IMR-90 (cell line): ENCODE measurements at regions not wholly inside any gene's neighbourhood (a gene's known extent, or its start where the extent isn't known, plus 50 kb on each side); places are given as distances from the start of the nearest gene placed in this dataset.

Source experiments
- ATAC-seq: fragments of 200-7000 bp; cut with Tn5 transposase; 2 replicates; pipeline ENCODE4 v1.9.1; 2020; ENCODE audit warnings: low read depth, mild to moderate bottlenecking, moderate library complexity
- BruUV-seq: library from RNA; stranded (reverse); fragments of 400-500 nt; replicated peaks from 2 replicates; lab custom pipeline; 2021; lab: Mats Ljungman, UMichigan
- CTCF ChIA-PET: fragments of 300-600 bp; formaldehyde crosslinking; extraction: SDS; loops from one replicate; lab custom pipeline; 2021; ENCODE audit warnings: antibody characterized with exemption; lab: Yijun Ruan, JAX
- POLR2A ChIA-PET: fragments of 300-600 bp; sonication (Branson Sonifier 250); formaldehyde crosslinking; loops from one replicate; lab custom pipeline; 2022; ENCODE audit warnings: antibody characterized with exemption; ENCODE audit not compliant: unreplicated experiment; lab: Charles Lee
- DNase-seq: peaks from one replicate; pipeline ENCODE4 v3.0.0; 2013
- H2AFZ ChIP-seq: replicated peaks from 2 replicates; pipeline ENCODE3; 2013; ENCODE audit warnings: low read length, mild to moderate bottlenecking; ENCODE audit not compliant: poor library complexity
- H2AK5ac ChIP-seq: 2 replicates; pipeline ENCODE4 v1.6.1; 2013; ENCODE audit warnings: low read depth, low read length, inconsistent platforms
- H2AK9ac ChIP-seq: replicated peaks from 2 replicates; pipeline ENCODE3; 2013; ENCODE audit warnings: mild to moderate bottlenecking, low read depth, low read length, moderate library complexity; ENCODE audit not compliant: poor library complexity
- H2BK120ac ChIP-seq: 2 replicates; pipeline ENCODE4 v1.6.1; 2013; ENCODE audit warnings: low read depth, low read length, inconsistent platforms
- H2BK15ac ChIP-seq: 3 replicates; pipeline ENCODE4 v1.6.1; 2013; ENCODE audit warnings: low read depth, low read length, inconsistent platforms
- H2BK20ac ChIP-seq: 2 replicates; pipeline ENCODE4 v1.6.1; 2013; ENCODE audit warnings: low read depth, mild to moderate bottlenecking, inconsistent platforms, low read length, moderate library complexity
- H2BK5ac ChIP-seq: 2 replicates; pipeline ENCODE4 v1.6.1; 2013; ENCODE audit warnings: mild to moderate bottlenecking, low read depth, low read length, inconsistent platforms; ENCODE audit not compliant: poor library complexity, severe bottlenecking
- H3K14ac ChIP-seq: replicated peaks from 2 replicates; pipeline ENCODE4 v1.6.1; 2013; ENCODE audit warnings: low read depth, low read length, inconsistent platforms
- H3K18ac ChIP-seq: 2 replicates; pipeline ENCODE4 v1.6.1; 2013; ENCODE audit warnings: low read depth, low read length, control low read depth
- H3K23ac ChIP-seq: 2 replicates; pipeline ENCODE4 v1.6.1; 2013; ENCODE audit warnings: low read depth, low read length, inconsistent platforms
- H3K27ac ChIP-seq: 2 replicates; pipeline ENCODE4 v1.5.1; 2013; ENCODE audit warnings: mild to moderate bottlenecking, control low read depth, low read length; ENCODE audit not compliant: insufficient read depth
- H3K27me3 ChIP-seq: 2 replicates; pipeline ENCODE4 v1.6.1; 2013; ENCODE audit warnings: low read length; ENCODE audit not compliant: control insufficient read depth, insufficient read depth
- H3K36me3 ChIP-seq: 2 replicates; pipeline ENCODE4 v1.6.1; 2013; ENCODE audit warnings: low read length, mixed read lengths; ENCODE audit not compliant: control insufficient read depth, insufficient read depth
- H3K4ac ChIP-seq: 2 replicates; pipeline ENCODE4 v1.6.1; 2013; ENCODE audit warnings: low read depth, low read length, inconsistent platforms
- H3K4me1 ChIP-seq: 2 replicates; pipeline ENCODE4 v1.6.1; 2013; ENCODE audit warnings: low read length, mixed read lengths; ENCODE audit not compliant: control insufficient read depth, insufficient read depth
- H3K4me2 ChIP-seq: 2 replicates; pipeline ENCODE4 v1.6.1; 2013; ENCODE audit warnings: low read depth, mild to moderate bottlenecking, control low read depth, low read length, moderate library complexity
- H3K4me3 ChIP-seq: 2 replicates; pipeline ENCODE4 v1.5.1; 2013; ENCODE audit warnings: low read depth, mild to moderate bottlenecking, control low read depth, low read length, moderate library complexity; ENCODE audit not compliant: insufficient read depth
- H3K56ac ChIP-seq: 2 replicates; pipeline ENCODE4 v1.6.1; 2013; ENCODE audit warnings: low read length, inconsistent platforms; ENCODE audit not compliant: insufficient read depth; ENCODE audit errors: extremely low read depth
- H3K79me1 ChIP-seq, 2 experiments: 2 replicates each; pipeline ENCODE4 v1.6.1; 2013; ENCODE audit warnings: low read length in 2 of 2, inconsistent platforms in 1 of 2, low read depth in 1 of 2
- H3K9ac ChIP-seq: 2 replicates; pipeline ENCODE4 v1.6.1; 2013; ENCODE audit warnings: low read depth, low read length, control low read depth
- H3K9me1 ChIP-seq: 2 replicates; pipeline ENCODE4 v1.6.1; 2013; ENCODE audit warnings: low read length, inconsistent platforms; ENCODE audit not compliant: insufficient read depth
- H3K9me3 ChIP-seq: 2 replicates; pipeline ENCODE4 v1.6.1; 2013; ENCODE audit warnings: low read length; ENCODE audit not compliant: control insufficient read depth, insufficient read depth
- H4K20me1 ChIP-seq: 2 replicates; pipeline ENCODE4 v1.6.1; 2013; ENCODE audit warnings: low read length, inconsistent platforms; ENCODE audit not compliant: insufficient read depth
- H4K5ac ChIP-seq: 2 replicates; pipeline ENCODE4 v1.6.1; 2013; ENCODE audit warnings: mild to moderate bottlenecking, low read depth, low read length, control low read depth
- H4K8ac ChIP-seq, 2 experiments: 2 replicates each; pipeline ENCODE4 v1.6.1; 2013; ENCODE audit warnings: low read depth in 2 of 2, low read length in 2 of 2, control low read depth in 1 of 2, inconsistent platforms in 1 of 2
- H4K91ac ChIP-seq: 2 replicates; pipeline ENCODE4 v1.6.1; 2013; ENCODE audit warnings: low read depth, low read length, inconsistent platforms; ENCODE audit not compliant: insufficient read depth
- BHLHE40 ChIP-seq: fragments of 150-350 bp; IDR thresholded peaks from 2 replicates; pipeline ENCODE4 v1.6.1; 2016; ENCODE audit warnings: mild to moderate bottlenecking, low read depth, low read length
- CEBPB ChIP-seq: IDR thresholded peaks from 2 replicates; pipeline ENCODE4 v1.6.1; 2012; ENCODE audit warnings: low read depth, low read length, improper control_type of control experiment
- CHD1 ChIP-seq: IDR thresholded peaks from 2 replicates; pipeline ENCODE4 v1.6.1; 2012; ENCODE audit warnings: low read depth, low read length, improper control_type of control experiment
- CTCF ChIP-seq: conservative IDR thresholded peaks from 2 replicates; pipeline ENCODE4 v1.5.1; 2012; ENCODE audit warnings: mild to moderate bottlenecking, low read depth, low read length, improper control_type of control experiment
- FOS ChIP-seq: fragments of 150-350 bp; IDR thresholded peaks from 2 replicates; pipeline ENCODE4 v1.6.1; 2016; ENCODE audit warnings: low read depth, low read length
- MAFK ChIP-seq: IDR thresholded peaks from 2 replicates; pipeline ENCODE4 v1.6.1; 2012; ENCODE audit warnings: low read depth, low read length, improper control_type of control experiment
- MAZ ChIP-seq: IDR thresholded peaks from 2 replicates; pipeline ENCODE4 v1.6.1; 2012; ENCODE audit warnings: low read depth, mild to moderate bottlenecking, low read length, improper control_type of control experiment, moderate library complexity, borderline replicate concordance
- MXI1 ChIP-seq: IDR thresholded peaks from 2 replicates; pipeline ENCODE4 v1.6.1; 2012; ENCODE audit warnings: low read depth, mild to moderate bottlenecking, low read length, moderate library complexity, borderline replicate concordance
- NFE2L2 ChIP-seq: fragments of 150-350 bp; IDR thresholded peaks from 2 replicates; pipeline ENCODE4 v1.6.1; 2016; ENCODE audit warnings: low read depth, mild to moderate bottlenecking, low read length
- POLR2A ChIP-seq: IDR thresholded peaks from 2 replicates; pipeline ENCODE4 v1.6.1; 2012; ENCODE audit warnings: mild to moderate bottlenecking, low read depth, low read length
- RAD21 ChIP-seq: IDR thresholded peaks from 2 replicates; pipeline ENCODE4 v1.6.1; 2012; ENCODE audit warnings: low read length, improper control_type of control experiment
- RCOR1 ChIP-seq: IDR thresholded peaks from 2 replicates; pipeline ENCODE4 v1.6.1; 2012; ENCODE audit warnings: mild to moderate bottlenecking, low read length, improper control_type of control experiment; ENCODE audit not compliant: insufficient replicate concordance
- RFX5 ChIP-seq: IDR thresholded peaks from 2 replicates; pipeline ENCODE4 v1.8.0; 2012; ENCODE audit warnings: low read depth, mild to moderate bottlenecking, low read length, moderate library complexity
- SMC3 ChIP-seq: fragments of 150-350 bp; IDR thresholded peaks from 2 replicates; pipeline ENCODE4 v1.6.1; 2016; ENCODE audit warnings: low read depth, mild to moderate bottlenecking, antibody characterized with exemption, low read length, moderate library complexity
- USF2 ChIP-seq: fragments of 150-350 bp; IDR thresholded peaks from 2 replicates; pipeline ENCODE4 v1.6.1; 2017; ENCODE audit warnings: mild to moderate bottlenecking, antibody characterized with exemption, low read length, low read depth
- WGBS, 2 experiments: methylation state at CpG; one replicate each; pipeline versions ENCODE4 v1.1.5 to v1.1.7; 2013; ENCODE audit warnings: missing lambda C conversion rate in 2 of 2; ENCODE audit not compliant: insufficient read length in 1 of 2; ENCODE audit errors: extremely low coverage in 2 of 2; 5-methylcytosine and 5-hydroxymethylcytosine counted together
- dilution Hi-C: fragments of 300-500 bp; cut with HindIII; formaldehyde crosslinking; loops from one replicate; pipeline ENCODE4 v1.14.3; 2018; ENCODE audit warnings: low sequenced_read_pairs; ENCODE audit not compliant: unreplicated experiment
- in situ Hi-C: fragments of 300-500 bp; cut with MboI; formaldehyde crosslinking; loops from 3 replicates; pipeline ENCODE4 v1.14.3; 2019; ENCODE audit warnings: low sequenced_read_pairs, inconsistent platforms, mixed read lengths
- intact Hi-C: fragments of 100-400 bp; cut with micrococcal nuclease; formaldehyde crosslinking; loops from 2 replicates; pipeline ENCODE4 v1.10.0; 2022
- TF ChIP-seq, protein P1 (sequence below): fragments of 150-350 bp; IDR thresholded peaks from 2 replicates; pipeline ENCODE4 v1.6.1; 2016; ENCODE audit warnings: low read depth, mild to moderate bottlenecking, low read length, moderate library complexity, borderline replicate concordance

- in situ Hi-C loops, result no loop called here
These were observed 137.0 kb downstream of the MAGEB5 start for GRCh38 chrX:26352891-26353430.

More at GRCh38 chrX:26352891-26353430, 137.0 kb downstream of the MAGEB5 start:
- Histone ChIP-seq H3K23ac (no peak overlapping the region), H2BK5ac (no peak overlapping the region), H3K4me2 (no peak overlapping the region), H3K14ac (no peak overlapping the region), H3K9me1 (no peaks in the 10 kb centered on the region), H3K79me1 (no peaks in the 10 kb centered on the region), H3K36me3 (no peaks in the 10 kb centered on the region), H4K91ac (no peak overlapping the region), H2AFZ (no peak overlapping the region), H4K8ac (no peak overlapping the region), H2BK120ac (no peak overlapping the region), H2AK9ac (no peak overlapping the region), H3K4ac (no peak overlapping the region), H3K9me3 (no peaks in the 10 kb centered on the region), H3K4me1 (no peaks in the 10 kb centered on the region), H2BK15ac (no peak overlapping the region), H3K4me3 (no peak overlapping the region), H2BK20ac (no peak overlapping the region), H4K20me1 (no peaks in the 10 kb centered on the region), H3K18ac (no peak overlapping the region), H3K9ac (no peak overlapping the region), H3K27ac (no peak overlapping the region), H2AK5ac (no peak overlapping the region), H3K27me3 (no peaks in the 10 kb centered on the region), H3K56ac (no peak overlapping the region), H4K5ac (no peak overlapping the region)
- dilution Hi-C loops, result no loop called here
- no TSS peak for BruUV-seq
- ChIA-PET POLR2A (no interaction called here), CTCF (no interaction called here)
- no peak for ATAC-seq
- no peak for TF ChIP-seq FOS
- TF ChIP-seq SMC3, result no peak
- TF ChIP-seq NFE2L2, result no peak
- TF ChIP-seq POLR2A, result no peak
- no peak for TF ChIP-seq MAZ
- TF ChIP-seq USF2, result no peak
- TF ChIP-seq RCOR1, result no peak
- no peak for TF ChIP-seq RAD21
- TF ChIP-seq CEBPB, result no peak
- TF ChIP-seq, protein P1, sequence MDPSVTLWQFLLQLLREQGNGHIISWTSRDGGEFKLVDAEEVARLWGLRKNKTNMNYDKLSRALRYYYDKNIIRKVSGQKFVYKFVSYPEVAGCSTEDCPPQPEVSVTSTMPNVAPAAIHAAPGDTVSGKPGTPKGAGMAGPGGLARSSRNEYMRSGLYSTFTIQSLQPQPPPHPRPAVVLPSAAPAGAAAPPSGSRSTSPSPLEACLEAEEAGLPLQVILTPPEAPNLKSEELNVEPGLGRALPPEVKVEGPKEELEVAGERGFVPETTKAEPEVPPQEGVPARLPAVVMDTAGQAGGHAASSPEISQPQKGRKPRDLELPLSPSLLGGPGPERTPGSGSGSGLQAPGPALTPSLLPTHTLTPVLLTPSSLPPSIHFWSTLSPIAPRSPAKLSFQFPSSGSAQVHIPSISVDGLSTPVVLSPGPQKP, result no peak
- TF ChIP-seq CHD1, result no peak
- TF ChIP-seq MAFK, result no peak
- no peak for TF ChIP-seq RFX5
- TF ChIP-seq CTCF, result no peak
- no peak for TF ChIP-seq BHLHE40
- no peak for TF ChIP-seq MXI1
- 100% methylated on average over 1 of the region's 3 CpGs; no CpG with 5 or more reads in 1 of the 2 experiments for WGBS, 2 experiments
- DNase-seq, result no peak
- intact Hi-C loops, result no loop called here
